Stimulated activated CD4-positive, alpha-beta T cell treated with anti-CD3 and anti-CD28 coated beads, Interleukin-1b, Interleukin-23, amount 100 ng/mL, for 4 hours (primary cell): ENCODE measurements at regions not wholly inside any gene's neighbourhood (a gene's known extent, or its start where the extent isn't known, plus 50 kb on each side); places are given as distances from the start of the nearest gene placed in this dataset.

ENCODE experiments used
- DNase-seq, 2 donors: peaks; one replicate each; pipeline ENCODE4 v3.0.0-alpha.2; 2020; ENCODE audit warnings: low read depth in 2 of 2

DNA sequence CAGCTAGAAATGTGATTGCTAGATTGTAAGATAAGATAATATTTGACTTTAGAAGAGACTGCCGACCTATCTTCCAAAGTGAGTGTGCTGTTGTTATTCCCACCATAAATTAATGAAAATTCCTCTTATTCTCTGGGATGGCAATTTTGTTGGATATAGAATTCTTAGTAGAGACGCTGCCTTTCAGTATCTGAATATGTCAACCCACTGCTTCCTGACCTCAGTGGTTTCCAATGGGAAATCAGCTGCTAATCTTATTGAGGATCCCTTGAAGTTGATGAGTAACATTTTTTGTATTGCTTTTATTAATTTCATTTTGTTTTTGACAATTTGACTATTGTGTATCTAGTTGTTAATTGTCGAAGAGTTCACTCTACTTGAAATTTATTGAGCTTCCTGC lies 313.0 kb downstream of the BMP2 start:
- DNase-seq, result no peak

DNA sequence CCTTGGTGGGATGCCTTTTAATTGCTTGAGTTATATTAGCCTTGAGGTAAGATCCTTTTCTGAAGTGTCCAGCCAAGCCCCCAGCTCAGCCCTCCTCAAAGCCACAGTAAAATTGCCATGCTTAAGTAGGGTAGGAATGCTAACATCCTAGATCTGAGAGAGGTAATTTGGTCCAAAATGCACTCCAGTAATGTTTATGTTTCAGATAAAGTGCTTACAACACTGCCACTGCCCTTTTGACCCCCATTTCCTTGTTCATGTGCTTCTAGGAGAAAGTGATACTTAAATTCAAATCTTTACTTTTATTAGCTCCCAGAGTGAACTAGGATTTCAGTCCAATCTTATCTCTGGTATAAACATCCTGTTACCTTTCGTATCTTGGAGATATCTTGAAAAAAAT lies 318.0 kb downstream of the BMP2 start:
- no peak for DNase-seq

DNA sequence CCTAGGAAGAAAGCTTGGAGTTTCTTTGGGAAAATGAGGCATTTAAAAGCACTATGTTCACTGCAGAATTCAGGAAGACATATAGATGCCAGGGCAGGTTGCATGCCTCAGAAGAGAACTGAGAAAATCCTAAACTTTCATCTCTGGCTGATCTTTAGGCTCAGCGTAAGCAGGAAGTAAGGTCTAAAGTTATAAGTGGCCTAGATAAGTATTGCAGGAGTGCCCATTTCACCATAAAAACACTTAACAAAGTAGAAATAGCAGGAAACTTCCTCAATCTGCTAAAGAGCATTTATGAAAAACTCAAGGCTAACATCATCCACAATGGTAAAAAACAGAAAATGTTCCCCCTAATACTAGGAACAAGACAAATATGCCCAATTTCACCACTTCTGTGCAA lies 320.3 kb downstream of the BMP2 start:
- no peak for DNase-seq

- no peak for DNase-seq
These were observed 322.5 kb downstream of the BMP2 start for GRCh38 chr20:7090001-7090400.

- DNase-seq, result no peak
These were observed 323.3 kb downstream of the BMP2 start for GRCh38 chr20:7090811-7091210.

DNA sequence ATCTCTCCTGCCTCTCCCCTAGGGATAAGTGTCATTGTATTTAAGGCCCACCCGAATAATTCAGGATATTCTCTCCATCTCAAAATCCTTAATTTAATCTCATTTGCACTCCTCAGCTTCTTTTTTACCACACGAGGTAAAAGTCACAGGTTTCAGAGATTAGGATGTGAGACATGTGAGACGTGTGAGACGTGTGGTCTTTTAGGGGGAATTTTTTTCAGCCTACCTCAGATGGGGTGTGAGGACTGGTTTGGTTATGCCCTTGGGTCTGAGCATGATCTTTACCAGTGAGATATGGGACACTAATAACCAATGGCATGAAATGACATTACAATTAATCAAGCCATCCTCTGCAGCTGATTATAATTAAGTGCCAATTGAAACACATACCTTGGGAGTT lies 324.2 kb downstream of the BMP2 start:
- DNase-seq, result no peak

DNA sequence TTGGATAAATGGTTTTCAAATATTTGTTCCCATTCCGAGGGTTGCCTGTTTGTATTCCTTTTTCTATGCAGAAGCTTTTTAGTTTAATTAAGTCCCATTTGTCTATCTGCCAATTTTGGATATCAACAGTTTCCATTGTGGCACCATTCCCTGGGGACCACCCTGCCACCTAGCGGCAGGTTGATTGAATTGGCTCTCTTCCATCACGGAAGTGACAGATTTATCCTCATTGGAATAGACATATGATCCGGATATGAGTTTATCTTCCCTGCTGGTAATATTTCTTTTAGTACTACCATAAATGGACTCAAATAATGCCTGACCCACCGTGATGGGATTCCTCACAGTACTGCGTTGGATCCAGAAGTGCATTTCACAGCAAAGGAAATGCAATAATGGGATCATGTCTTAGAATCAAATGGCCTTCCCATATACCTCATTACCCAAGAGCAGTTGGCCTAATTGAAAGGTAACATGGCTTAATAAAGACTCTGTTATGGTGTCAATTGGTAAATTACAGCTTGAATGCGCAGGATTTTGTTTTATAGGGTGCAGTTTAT lies 327.0 kb downstream of the BMP2 start:
- no peak for DNase-seq

DNA sequence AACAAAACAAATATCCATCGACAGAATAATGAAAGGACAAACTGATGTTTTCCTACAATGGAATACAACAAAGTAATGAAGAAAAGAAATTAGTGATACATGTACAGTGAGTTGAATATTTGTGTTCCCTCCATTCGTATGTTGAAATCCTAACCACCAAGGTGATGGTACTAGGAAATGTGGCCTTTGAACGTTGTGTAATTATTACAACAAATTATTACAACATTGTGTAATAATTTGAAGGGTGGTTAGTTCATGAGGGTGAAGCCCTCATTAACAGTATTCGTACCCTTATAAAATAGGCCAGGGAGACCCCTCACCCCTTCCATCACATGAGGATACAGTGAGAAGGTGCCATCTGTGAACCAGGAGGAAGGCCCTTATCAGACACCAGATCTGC lies 339.4 kb downstream of the BMP2 start:
- DNase-seq, result no peak

DNA sequence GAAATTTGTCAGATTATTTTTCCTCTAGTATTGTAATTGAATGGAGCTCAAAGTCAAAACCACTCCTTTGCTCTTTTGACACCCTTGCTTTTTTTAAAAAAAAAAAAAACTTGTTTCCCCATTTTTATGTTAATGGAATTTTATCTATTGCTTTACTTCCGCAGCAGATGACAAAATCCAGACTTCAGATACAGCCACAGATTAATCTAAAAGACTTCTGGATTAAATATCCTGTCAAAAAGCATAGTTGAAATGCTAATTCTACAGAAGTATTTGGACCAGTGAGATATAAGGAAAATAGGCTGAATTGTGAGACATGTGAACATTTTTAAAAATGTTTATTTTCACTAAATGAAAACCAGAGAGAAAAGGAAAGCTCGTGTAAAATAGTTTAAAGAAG lies 341.4 kb downstream of the BMP2 start:
- no peak for DNase-seq

GRCh38 chr20:7113577-7114466 lies 346.3 kb downstream of the BMP2 start:
- no peak for DNase-seq

GRCh38 chr20:7123457-7123856 lies 356.0 kb downstream of the BMP2 start:
- DNase-seq, result no peak

- no peak for DNase-seq
These were observed 356.6 kb downstream of the BMP2 start for GRCh38 chr20:7124120-7124519.

- no peak for DNase-seq
These were observed 369.4 kb downstream of the BMP2 start for GRCh38 chr20:7136886-7137285.

GRCh38 chr20:7137395-7138151 lies 370.1 kb downstream of the BMP2 start:
- no peak for DNase-seq

- DNase-seq, result no peak
These were observed 377.0 kb downstream of the BMP2 start for GRCh38 chr20:7144464-7144863.

- DNase-seq, result no peak
These were observed 379.2 kb downstream of the BMP2 start for GRCh38 chr20:7146552-7147219.

- no peak for DNase-seq
These were observed 379.7 kb downstream of the BMP2 start for GRCh38 chr20:7147220-7147601.

GRCh38 chr20:7151676-7152470 lies 384.4 kb downstream of the BMP2 start:
- no peak for DNase-seq

- DNase-seq, result no peak
These were observed 387.8 kb downstream of the BMP2 start for GRCh38 chr20:7155282-7155681.

- no peak for DNase-seq
These were observed 388.3 kb downstream of the BMP2 start for GRCh38 chr20:7155794-7156193.

DNA sequence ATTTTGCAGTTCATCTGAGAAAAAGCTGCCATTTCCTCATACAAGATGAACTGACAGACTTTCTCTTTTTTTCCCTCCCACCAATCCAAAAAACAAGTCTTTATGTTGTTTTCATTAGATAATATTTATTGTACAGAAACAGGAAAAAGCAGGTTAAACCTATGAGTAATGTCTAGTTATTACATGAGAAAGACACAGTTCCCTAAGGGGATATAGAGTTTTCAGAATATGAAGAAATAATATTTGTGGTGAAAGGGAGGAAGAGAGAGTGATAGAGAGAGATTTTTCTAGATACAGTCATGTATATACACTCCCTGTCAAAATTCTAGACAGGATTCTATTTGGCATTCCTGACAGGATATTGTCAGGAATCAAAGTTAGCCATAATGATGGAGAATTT lies 392.4 kb downstream of the BMP2 start:
- no peak for DNase-seq

DNA sequence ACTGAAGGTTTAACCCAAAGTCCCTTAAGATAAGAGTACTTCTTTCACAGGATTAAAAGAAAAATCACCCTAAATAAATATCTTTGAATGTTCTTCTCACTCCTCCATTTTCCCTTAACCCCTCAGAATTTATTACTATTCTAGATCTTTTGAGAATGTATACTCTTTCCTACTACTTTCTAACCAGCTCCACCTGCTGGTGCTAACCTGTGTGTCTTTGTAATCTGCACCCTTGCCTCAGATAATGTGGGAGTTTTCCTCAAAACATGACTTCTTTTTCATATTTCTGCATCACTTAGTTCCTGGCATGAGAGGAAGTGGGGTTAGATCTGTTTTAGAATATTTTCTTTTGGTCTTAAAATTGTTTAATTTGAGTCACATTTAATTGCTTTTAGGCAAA lies 394.2 kb downstream of the BMP2 start:
- no peak for DNase-seq
